22Rv1 (cell line): ENCODE measurements at regions not wholly inside any gene's neighbourhood (a gene's known extent, or its start where the extent isn't known, plus 50 kb on each side); places are given as distances from the start of the nearest gene placed in this dataset.

ENCODE experiments used
- ZFX ChIP-seq: fragments of 450-650 bp; IDR thresholded peaks from 2 replicates; pipeline ENCODE4 v1.6.1; 2017; ENCODE audit warnings: antibody characterized with exemption, borderline replicate concordance
- TF ChIP-seq, protein P1 (sequence below): fragments of 450-650 bp; IDR thresholded peaks from 2 replicates; pipeline ENCODE4 v1.5.1; 2017; ENCODE audit warnings: mild to moderate bottlenecking

DNA sequence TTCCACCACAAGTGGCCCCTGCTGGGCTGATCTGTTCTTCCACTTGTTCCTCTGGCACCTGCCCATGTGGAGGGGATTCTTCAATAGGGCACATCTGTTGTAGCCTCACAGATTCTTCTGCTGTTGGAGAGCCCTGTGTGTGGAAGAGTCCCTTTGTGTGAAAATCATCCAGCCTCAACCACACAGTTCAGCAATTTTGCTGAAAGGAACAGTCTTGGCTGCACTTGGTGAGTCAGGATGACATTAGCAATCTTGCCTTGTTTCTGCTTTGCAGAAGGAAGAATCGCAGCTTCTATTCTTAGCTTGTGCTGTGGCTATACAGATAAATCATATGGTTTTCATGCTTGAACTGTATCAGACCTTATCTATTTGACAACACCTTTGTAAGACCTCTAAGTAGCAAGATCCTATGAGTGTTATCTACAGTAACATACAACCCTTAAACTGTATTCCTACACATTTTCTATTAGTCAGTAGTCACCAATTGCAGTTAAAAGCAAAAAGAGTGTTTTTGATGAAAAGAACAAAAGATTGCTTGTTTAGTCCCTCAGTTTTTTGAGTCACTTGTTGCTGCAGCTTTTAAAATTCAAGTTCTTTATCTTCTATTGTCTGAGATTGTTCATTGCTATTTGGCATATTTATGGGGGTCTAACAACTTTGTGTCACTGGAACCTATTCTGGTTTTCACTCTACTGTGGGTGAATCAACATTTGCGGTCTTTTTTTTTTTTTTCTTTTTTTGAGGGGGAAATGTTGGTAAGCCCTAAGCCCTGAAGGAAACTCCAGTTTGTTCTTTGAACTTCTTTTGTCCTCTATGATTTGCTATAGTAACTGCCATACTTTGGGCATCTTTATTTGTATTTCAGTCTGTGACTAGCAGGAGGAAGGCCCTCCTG lies 231.6 kb downstream of the TFAP2B start:
- TF ChIP-seq, protein P1, sequence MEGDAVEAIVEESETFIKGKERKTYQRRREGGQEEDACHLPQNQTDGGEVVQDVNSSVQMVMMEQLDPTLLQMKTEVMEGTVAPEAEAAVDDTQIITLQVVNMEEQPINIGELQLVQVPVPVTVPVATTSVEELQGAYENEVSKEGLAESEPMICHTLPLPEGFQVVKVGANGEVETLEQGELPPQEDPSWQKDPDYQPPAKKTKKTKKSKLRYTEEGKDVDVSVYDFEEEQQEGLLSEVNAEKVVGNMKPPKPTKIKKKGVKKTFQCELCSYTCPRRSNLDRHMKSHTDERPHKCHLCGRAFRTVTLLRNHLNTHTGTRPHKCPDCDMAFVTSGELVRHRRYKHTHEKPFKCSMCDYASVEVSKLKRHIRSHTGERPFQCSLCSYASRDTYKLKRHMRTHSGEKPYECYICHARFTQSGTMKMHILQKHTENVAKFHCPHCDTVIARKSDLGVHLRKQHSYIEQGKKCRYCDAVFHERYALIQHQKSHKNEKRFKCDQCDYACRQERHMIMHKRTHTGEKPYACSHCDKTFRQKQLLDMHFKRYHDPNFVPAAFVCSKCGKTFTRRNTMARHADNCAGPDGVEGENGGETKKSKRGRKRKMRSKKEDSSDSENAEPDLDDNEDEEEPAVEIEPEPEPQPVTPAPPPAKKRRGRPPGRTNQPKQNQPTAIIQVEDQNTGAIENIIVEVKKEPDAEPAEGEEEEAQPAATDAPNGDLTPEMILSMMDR: no peak
- TF ChIP-seq ZFX: no peak
